Smooth muscle cell (in vitro differentiated cells): ENCODE measurements at regions not wholly inside any gene's neighbourhood (a gene's known extent, or its start where the extent isn't known, plus 50 kb on each side); places are given as distances from the start of the nearest gene placed in this dataset.

Source experiments
- DNase-seq: peaks from one replicate; lab custom pipeline; 2025; ENCODE audit not compliant: unreplicated experiment; lab: John Stamatoyannopoulos, UW
- H2AFZ ChIP-seq: fragments of 200-600 bp; sonication (generic); 2 replicates; pipeline ENCODE4 v1.6.0; 2016; ENCODE audit warnings: antibody characterized with exemption, low read depth, mild to moderate bottlenecking
- H3F3A ChIP-seq: fragments of 200-600 bp; sonication (generic); 2 replicates; pipeline ENCODE4 v1.6.0; 2017; ENCODE audit warnings: antibody characterized with exemption, low read depth
- H3K27ac ChIP-seq: fragments of 200-600 bp; sonication (generic); 2 replicates; pipeline ENCODE4 v1.5.1; 2016; ENCODE audit warnings: low read depth, mild to moderate bottlenecking
- H3K27me3 ChIP-seq: fragments of 200-600 bp; sonication (generic); 2 replicates; pipeline ENCODE4 v1.6.1; 2016; ENCODE audit warnings: low read depth, mild to moderate bottlenecking
- H3K36me3 ChIP-seq: fragments of 200-600 bp; sonication (generic); 2 replicates; pipeline ENCODE4 v1.5.1; 2016; ENCODE audit warnings: low read depth
- H3K4me1 ChIP-seq: fragments of 200-600 bp; sonication (generic); 2 replicates; pipeline ENCODE4 v1.5.1; 2016; ENCODE audit warnings: low read depth
- H3K4me2 ChIP-seq: fragments of 200-600 bp; sonication (generic); 2 replicates; pipeline ENCODE4 v1.6.0; 2016; ENCODE audit warnings: mild to moderate bottlenecking
- H3K4me3 ChIP-seq: fragments of 200-600 bp; sonication (generic); 2 replicates; pipeline ENCODE4 v1.5.1; 2016; ENCODE audit warnings: mild to moderate bottlenecking
- H3K79me2 ChIP-seq: fragments of 200-600 bp; sonication (generic); 2 replicates; pipeline ENCODE4 v1.6.0; 2016; ENCODE audit warnings: low read depth, mild to moderate bottlenecking
- H3K9ac ChIP-seq: fragments of 200-600 bp; sonication (generic); 2 replicates; pipeline ENCODE4 v1.6.0; 2016; ENCODE audit warnings: low read depth
- H3K9me3 ChIP-seq: fragments of 200-600 bp; sonication (generic); replicated peaks from 2 replicates; pipeline ENCODE4 v1.5.1; 2016; ENCODE audit warnings: low read depth
- H4K20me1 ChIP-seq: fragments of 200-600 bp; sonication (generic); 2 replicates; pipeline ENCODE4 v1.6.0; 2016; ENCODE audit warnings: low read depth
- CTCF ChIP-seq: fragments of 200-600 bp; sonication (generic); IDR thresholded peaks from 2 replicates; pipeline ENCODE4 v1.5.1; 2017; ENCODE audit warnings: borderline replicate concordance, mild to moderate bottlenecking, antibody characterized with exemption; ENCODE audit not compliant: insufficient read depth, poor library complexity, severe bottlenecking
- WGBS: methylation state at CpG from one replicate; pipeline ENCODE4 v1.1.7; 2016; ENCODE audit warnings: low lambda C conversion rate; 5-methylcytosine and 5-hydroxymethylcytosine counted together

GRCh38 chr18:73147590-73147989, 279.8 kb upstream of the NETO1 start:
- Histone ChIP-seq H3K27me3 (no peaks in the 10 kb centered on the region), H3K79me2 (no peaks in the 10 kb centered on the region), H3F3A (no peaks in the 10 kb centered on the region), H3K4me2 (no peak overlapping the region), H3K4me3 (no peak overlapping the region), H3K9ac (no peak overlapping the region), H4K20me1 (no peaks in the 10 kb centered on the region), H3K9me3 (no peaks in the 10 kb centered on the region), H3K27ac (no peak overlapping the region), H2AFZ (no peak overlapping the region), H3K36me3 (no peaks in the 10 kb centered on the region), H3K4me1 (peaks cover 8% of the 10 kb centered on the region)
- 83% methylated on average over 3 of the region's 3 CpGs for WGBS
- DNase-seq = no peak
- no peak for TF ChIP-seq CTCF

GRCh38 chr18:73144030-73144429, 276.2 kb upstream of the NETO1 start:
- Histone ChIP-seq H2AFZ (no peak overlapping the region), H3K9me3 (no peaks in the 10 kb centered on the region), H3K4me3 (no peak overlapping the region), H3K36me3 (no peaks in the 10 kb centered on the region), H3F3A (no peaks in the 10 kb centered on the region), H3K79me2 (no peaks in the 10 kb centered on the region), H3K9ac (no peak overlapping the region), H3K27me3 (no peaks in the 10 kb centered on the region), H3K27ac (no peak overlapping the region), H3K4me1 (no peaks in the 10 kb centered on the region), H4K20me1 (no peaks in the 10 kb centered on the region), H3K4me2 (no peak overlapping the region)
- TF ChIP-seq CTCF = no peak
- DNase-seq = no peak
- 97% methylated on average over 1 of the region's 1 CpG for WGBS

DNA sequence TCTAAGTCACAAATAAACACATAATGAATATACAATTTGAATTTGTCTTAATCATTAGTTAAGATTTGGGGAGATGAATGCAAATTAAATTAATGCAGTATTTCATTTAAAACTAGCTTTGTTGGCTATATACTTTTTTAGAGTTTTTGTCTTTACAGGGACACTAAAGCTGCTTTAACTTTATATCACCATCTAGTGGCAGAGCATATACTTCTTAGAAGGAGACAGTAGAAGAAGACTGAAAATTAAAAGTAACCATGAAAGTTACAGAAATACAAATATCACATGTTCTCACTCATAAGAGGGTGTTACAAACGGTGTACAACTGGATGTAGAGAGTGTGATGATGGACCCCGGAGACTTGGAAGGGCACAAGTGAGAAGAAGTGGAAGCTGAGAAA, 268.3 kb upstream of the NETO1 start:
- no peaks in the 10 kb centered on the region for H3K79me2 ChIP-seq
- no peaks in the 10 kb centered on the region for H3K9me3 ChIP-seq
- H4K20me1 ChIP-seq = no peaks in the 10 kb centered on the region
- no peak overlapping the region for H3K9ac ChIP-seq
- H2AFZ ChIP-seq = no peak overlapping the region
- no peak overlapping the region for H3K4me2 ChIP-seq
- DNase-seq = no peak
- H3K4me1 ChIP-seq = no peaks in the 10 kb centered on the region
- TF ChIP-seq CTCF = peak; percentile 35
- no peaks in the 10 kb centered on the region for H3F3A ChIP-seq
- 65% methylated on average over 2 of the region's 2 CpGs for WGBS
- no peaks in the 10 kb centered on the region for H3K36me3 ChIP-seq
- no peak overlapping the region for H3K4me3 ChIP-seq
- H3K27me3 ChIP-seq = no peaks in the 10 kb centered on the region
- no peak overlapping the region for H3K27ac ChIP-seq

- DNase-seq = no peak
- Histone ChIP-seq H3K9ac (no peak overlapping the region), H3K36me3 (no peaks in the 10 kb centered on the region), H3K9me3 (no peaks in the 10 kb centered on the region), H3K4me2 (no peak overlapping the region), H4K20me1 (no peaks in the 10 kb centered on the region), H3K27ac (no peak overlapping the region), H3K4me1 (no peaks in the 10 kb centered on the region), H3K27me3 (no peaks in the 10 kb centered on the region), H3K4me3 (no peak overlapping the region), H2AFZ (no peak overlapping the region), H3K79me2 (no peaks in the 10 kb centered on the region), H3F3A (no peaks in the 10 kb centered on the region)
- no peak for TF ChIP-seq CTCF
- WGBS = 75% methylated on average over 2 of the region's 2 CpGs
These were observed 256.4 kb upstream of the NETO1 start for GRCh38 chr18:73124175-73124574.
